ENCODE measurements at regions not wholly inside any gene's neighbourhood (a gene's known extent, or its start where the extent isn't known, plus 50 kb on each side); places are given as distances from the start of the nearest gene placed in this dataset.

GRCh38 chr9:82206490-82206889, 217.9 kb downstream of the SPATA31D1 start:
- Histone ChIP-seq H4K20me1 (ENCODE audit: control insufficient read depth, insufficient read depth, insufficient read length) (no peaks in the 10 kb centered on the region), H3T11ph (ENCODE audit: low read length) (no peak overlapping the region), H2AK5ac (ENCODE audit: insufficient read length, low read length) (no peak overlapping the region), H3K9ac (ENCODE audit: extremely low read depth, insufficient read length, low read length) (no peak overlapping the region), H2BK5ac (ENCODE audit: insufficient read length, low read length) (no peak overlapping the region), H3K4ac (ENCODE audit: low read depth, low read length) (no peak overlapping the region), H3K79me2 (ENCODE audit: insufficient read depth, low read length) (no peaks in the 10 kb centered on the region), H3K18ac (ENCODE audit: insufficient read length, low read depth, low read length) (no peak overlapping the region), H3K4me2 (ENCODE audit: insufficient read depth, insufficient read length, low read length) (no peak overlapping the region), H3K27ac (ENCODE audit: insufficient read length, low read depth, low read length) (no peak overlapping the region), H3K23me2 (ENCODE audit: insufficient read length, low read depth, low read length, poor library complexity, severe bottlenecking) (no peaks in the 10 kb centered on the region), H4K8ac (replicated peaks; ENCODE audit: insufficient read length, low read depth, low read length) (no peak overlapping the region), H2BK12ac (ENCODE audit: insufficient read length, low read depth, low read length) (no peak overlapping the region), H3K4me1 (ENCODE audit: insufficient read depth, low read length) (no peaks in the 10 kb centered on the region), H3K79me1 (ENCODE audit: insufficient read depth, low read depth, low read length, poor library complexity, severe bottlenecking) (no peaks in the 10 kb centered on the region), H2BK120ac (ENCODE audit: low read depth, low read length, poor library complexity, severe bottlenecking) (no peak overlapping the region), H3K56ac (ENCODE audit: insufficient read length, low read depth, low read length) (no peak overlapping the region), H3K9me3 (ENCODE audit: control insufficient read depth, low read depth, low read length) (no peaks in the 10 kb centered on the region), H4K91ac (ENCODE audit: insufficient read length, low read depth, low read length) (no peak overlapping the region), H2BK15ac (ENCODE audit: low read depth, low read length) (no peak overlapping the region), H3K23ac (ENCODE audit: insufficient read length, low read depth, low read length) (no peak overlapping the region), H3K27me3 (ENCODE audit: insufficient read depth, low read length) (no peaks in the 10 kb centered on the region), H2BK20ac (ENCODE audit: low read depth, low read length, poor library complexity, severe bottlenecking) (no peak overlapping the region), H4K5ac (ENCODE audit: insufficient read length, low read depth, low read length) (no peak overlapping the region), H2AFZ (ENCODE audit: low read length) (no peak overlapping the region), H3K14ac (ENCODE audit: insufficient read depth, low read length) (no peak overlapping the region)
- Mint-ChIP-seq H3K36me3 (ENCODE audit: insufficient read depth in 1 of 3, low read depth in 3 of 3) (no peaks in the 10 kb centered on the region), H3K9me3 (peaks cover 0 to 4% of the 10 kb centered on the region in 2 experiments; a peak in 2 of 5 replicates), H3K27me3 (ENCODE audit: low read depth) (no peaks in the 10 kb centered on the region), H3K27ac (peak overlapping the region in 1 of 3 experiments; percentile 2; a peak in 1 of 7 replicates), H3K4me3 (no peak overlapping the region), H3K4me1 (peaks cover 0 to 10% of the 10 kb centered on the region in 2 experiments; a peak in 1 of 4 replicates)
- no peak for TF ChIP-seq CTCF (conservative IDR thresholded peaks at IDR 0.05)
- WGBS (ENCODE audit: extremely low coverage, insufficient read length, low lambda C conversion rate) = no CpG with 5 or more reads among the region's 3 CpGs
- DNase-seq = no peak
